Putamen (tissue), 1 donor: ENCODE measurements at regions not wholly inside any gene's neighbourhood (a gene's known extent, or its start where the extent isn't known, plus 50 kb on each side); places are given as distances from the start of the nearest gene placed in this dataset.
A peak's percentile ranks its signal among the peaks of the same experiment; 100 is the strongest.

Experiments used
- DNase-seq: peaks from one replicate; pipeline ENCODE4 v3.0.0-alpha.2; 2016; ENCODE audit warnings: low spot score

GRCh38 chr21:35491920-35492678 lies 443.0 kb upstream of the RUNX1 start:
- DNase-seq = peak; percentile 12

DNA sequence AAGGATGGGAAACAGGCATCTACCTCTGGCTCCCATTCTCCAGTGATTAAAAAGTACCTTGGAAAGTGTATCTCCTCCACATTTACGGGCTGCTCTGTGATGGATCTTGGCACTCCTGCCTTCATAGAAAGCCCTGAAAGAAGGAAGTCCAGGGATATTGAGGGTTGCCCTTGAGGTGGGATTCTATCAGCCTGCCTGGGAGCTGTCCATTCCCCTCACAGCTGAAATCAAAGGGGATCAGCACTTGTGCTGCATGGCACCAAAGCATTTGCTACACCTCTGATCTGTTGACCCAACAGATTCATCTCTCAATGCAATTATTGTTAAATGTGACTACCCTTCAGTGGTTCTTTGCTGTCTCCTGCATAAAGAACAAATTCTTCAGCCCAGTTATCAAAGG lies 442.0 kb upstream of the RUNX1 start:
- no peak for DNase-seq

DNA sequence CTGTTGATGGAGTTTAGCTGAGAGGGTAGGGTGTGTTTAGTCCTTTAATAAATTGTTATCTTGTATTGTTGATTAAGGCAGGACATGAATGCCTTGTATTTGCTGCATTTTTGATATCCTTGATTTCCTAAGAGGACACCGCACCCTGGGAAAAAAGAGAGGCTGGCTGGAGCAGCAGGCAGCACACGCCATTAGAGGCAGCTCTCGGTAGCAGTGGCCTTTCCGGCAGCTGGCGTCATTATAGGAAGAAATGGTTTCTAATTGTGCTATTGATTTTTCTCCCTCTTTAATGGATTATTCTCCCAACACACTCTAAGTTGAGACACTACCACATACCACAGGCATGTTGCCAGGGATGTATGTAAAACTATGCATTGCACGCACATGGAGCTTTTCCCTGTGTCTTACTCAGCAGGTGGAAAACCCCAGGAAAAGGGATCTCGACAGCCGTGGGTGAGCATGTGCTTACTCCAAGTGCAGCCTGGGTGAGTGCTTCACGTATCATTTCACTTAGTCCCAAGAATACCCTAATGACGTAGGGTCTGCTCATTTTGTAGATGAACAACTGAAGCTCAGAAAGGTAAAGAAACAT lies 440.4 kb upstream of the RUNX1 start:
- DNase-seq = no peak

DNA sequence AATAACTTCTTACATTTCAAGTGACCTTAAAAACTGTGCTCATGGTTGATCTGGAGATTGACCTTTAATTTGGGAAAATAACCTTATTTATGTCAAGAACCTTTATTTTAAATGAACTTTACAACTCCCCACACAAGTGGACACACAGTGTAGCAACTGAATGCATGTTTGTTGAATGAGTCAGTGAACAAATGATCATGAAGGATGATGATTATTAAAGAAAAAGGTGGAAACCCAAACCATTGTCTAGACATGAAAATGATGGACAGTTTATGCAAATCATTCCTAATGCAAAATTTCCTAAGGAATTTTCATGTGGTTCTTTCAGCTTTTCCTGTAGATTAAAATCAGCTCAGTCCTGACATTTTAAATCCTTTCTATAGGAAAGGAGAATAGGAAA lies 439.8 kb upstream of the RUNX1 start:
- no peak for DNase-seq

GRCh38 chr21:35485364-35485763 lies 436.3 kb upstream of the RUNX1 start:
- DNase-seq = no peak

- no peak for DNase-seq
Observed at GRCh38 chr21:35484851-35485250, 435.7 kb upstream of the RUNX1 start.

DNA sequence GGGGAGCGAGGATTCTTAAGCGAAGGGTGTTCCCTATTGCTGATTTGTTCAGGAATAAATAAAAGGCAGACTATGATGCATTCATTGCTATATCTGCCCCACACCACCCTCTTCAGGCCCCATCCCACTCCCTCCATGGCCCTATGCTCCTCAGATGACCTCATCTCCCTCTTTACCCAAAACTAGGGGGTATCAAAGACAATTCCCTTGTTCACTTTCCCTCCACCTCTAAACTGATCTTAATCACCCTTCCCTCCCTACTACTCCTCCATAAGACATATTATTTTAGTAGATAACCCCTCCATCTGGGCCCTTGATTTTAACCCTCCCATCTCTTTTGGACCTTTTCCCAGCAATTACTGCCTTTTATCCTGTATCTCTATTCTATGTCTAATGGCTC lies 434.9 kb upstream of the RUNX1 start:
- DNase-seq = no peak

- DNase-seq = no peak
Observed at GRCh38 chr21:35482933-35483662, 434.0 kb upstream of the RUNX1 start.

GRCh38 chr21:35482096-35482495 lies 433.0 kb upstream of the RUNX1 start:
- no peak for DNase-seq

DNA sequence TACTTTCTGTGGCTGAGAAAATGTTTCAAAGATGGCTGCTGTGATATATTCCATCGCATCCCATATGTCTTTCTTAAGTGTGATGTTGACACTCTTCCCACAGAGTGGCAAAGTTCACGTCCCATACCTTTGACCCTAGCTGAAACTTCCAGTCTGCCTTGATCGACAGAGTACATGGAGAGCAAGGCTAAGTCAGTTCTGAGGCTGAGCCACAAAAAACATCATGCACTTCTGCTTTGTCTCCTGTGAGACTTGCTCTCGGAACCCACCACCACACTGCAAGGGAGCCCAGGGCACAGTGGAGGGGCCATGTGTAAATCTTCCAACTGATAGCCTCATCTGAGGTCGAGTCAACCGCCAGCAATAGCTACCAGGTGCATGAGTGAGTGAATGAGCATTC lies 431.9 kb upstream of the RUNX1 start:
- no peak for DNase-seq

DNA sequence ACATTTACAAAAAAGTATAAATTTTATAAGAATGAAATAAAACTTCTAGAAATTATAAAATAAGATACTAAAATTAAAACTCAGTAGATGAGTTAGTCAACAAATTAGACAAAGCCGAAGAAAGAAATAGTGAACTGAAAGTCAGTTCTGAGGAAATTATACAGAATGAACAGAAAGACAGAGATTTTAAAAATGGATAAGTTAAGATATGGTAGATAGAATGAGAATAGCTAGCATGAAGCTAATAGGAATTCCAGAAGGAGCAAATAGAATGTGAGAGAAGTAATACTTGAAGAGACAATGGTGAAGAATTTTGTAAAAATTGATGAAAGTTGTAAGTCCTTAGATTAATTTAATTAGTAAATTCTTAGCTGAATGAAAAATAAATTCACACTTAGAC lies 430.4 kb upstream of the RUNX1 start:
- no peak for DNase-seq

DNA sequence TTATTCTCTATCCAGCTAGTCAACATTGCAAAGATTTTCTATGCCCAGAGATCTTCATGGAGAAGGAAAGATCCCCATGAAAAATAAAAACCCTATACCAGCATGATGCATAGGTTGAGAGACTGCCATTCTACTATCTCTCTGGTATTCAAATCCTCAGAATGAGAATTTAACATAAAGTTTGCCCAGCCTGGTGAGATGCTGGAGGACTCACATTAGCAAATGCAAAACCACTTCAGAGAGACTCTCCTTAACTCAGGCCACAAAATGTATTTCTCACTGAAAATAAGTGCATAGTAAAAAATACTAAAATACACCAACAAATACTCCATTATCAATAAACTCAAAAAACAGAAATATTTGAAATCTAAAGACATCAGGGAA lies 430.0 kb upstream of the RUNX1 start:
- DNase-seq = no peak

DNA sequence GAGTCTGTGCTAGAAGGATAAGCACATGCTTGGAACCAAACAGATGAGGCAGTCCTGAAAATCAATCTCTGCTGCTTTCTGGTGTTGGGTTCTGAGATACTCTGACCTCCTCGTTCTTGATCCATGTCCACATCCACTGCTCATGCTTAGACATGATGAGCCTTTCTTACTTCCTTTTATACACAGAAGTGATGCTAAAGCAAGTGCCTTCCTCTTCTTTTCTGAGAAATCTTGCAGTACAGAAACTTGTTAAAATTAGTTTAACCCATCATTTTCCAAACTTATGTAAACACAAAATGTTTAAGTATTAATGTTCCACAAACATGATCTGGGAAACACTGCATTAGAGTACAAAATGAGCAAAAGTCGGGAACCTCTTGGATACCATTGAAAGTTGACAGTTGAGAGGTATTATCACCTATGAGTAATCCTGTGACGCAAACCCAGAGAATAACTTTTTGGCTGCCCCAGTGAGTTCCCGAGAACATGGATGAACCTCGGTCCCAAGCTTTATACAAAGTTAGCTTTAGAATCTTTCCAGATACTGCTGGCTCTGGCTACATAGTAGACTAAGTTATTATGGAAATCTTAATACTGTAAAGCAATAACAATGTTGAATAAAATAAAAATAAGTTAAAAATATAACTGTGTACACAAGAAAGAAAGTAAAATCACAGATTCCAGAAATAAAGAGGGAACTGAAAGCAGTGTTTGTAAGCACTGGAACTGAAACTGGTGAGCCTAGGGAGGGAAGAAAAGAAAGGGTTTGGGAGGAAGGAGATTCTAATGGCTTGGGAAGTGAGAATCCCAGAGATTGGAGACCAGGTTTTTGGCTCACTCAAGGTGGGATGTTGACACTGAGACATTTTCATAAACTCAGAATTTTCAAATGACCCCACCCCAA lies 429.3 kb upstream of the RUNX1 start:
- no peak for DNase-seq

- DNase-seq = no peak
Observed at GRCh38 chr21:35477622-35478021, 428.5 kb upstream of the RUNX1 start.

DNA sequence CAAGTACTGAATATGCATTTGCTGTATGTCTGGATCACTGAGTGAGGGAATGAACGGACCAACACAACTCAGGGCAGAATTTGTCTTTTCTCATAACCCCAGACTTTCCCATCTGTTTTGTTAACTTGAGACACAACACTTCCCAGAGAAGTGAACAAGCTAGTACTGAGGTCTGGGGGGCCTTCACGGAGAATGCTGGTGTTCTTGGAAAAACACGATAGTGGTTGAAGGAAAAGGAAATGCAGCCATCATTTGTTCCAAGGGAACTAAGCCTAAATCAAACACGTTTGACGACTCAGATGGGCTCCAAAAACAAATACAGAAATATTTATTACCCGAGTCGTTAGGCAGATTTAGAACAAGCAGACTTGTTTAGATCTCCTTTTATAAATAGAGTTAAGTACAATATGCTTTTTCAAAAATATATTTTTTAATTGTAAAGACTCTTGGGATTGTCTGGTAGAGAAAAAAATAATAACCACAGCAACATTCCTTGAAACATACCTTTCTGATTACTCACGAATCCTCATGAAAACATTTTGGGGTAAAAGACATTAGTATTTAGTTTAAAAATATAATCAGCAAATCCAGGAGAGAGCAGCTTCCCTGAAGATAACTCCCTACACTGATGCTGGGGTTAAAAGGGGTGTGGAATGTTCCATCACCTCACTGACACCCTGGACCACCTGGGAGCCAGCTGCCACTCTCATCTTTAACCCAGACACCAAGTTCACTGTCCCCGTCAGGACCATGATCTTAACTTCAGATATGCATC lies 427.7 kb upstream of the RUNX1 start:
- no peak for DNase-seq

DNA sequence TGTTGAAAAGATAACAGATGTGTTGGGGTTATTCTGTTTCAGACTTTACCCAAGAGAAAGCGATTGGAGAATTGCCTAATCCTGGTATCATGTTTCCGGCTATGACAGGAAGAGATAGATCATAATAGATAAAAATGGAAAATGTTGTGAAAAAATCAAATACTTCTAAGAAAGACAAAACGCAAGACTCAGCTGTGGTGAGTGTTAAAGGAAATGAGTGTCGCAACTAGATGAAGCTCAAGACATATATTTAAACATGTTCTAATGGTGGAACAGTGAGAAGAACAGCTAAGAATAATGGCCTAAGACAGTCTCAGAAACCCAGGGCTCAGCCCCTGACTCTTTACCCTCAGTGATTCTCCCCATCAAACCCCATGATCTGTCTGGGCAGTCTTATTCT lies 426.7 kb upstream of the RUNX1 start:
- DNase-seq = no peak

DNA sequence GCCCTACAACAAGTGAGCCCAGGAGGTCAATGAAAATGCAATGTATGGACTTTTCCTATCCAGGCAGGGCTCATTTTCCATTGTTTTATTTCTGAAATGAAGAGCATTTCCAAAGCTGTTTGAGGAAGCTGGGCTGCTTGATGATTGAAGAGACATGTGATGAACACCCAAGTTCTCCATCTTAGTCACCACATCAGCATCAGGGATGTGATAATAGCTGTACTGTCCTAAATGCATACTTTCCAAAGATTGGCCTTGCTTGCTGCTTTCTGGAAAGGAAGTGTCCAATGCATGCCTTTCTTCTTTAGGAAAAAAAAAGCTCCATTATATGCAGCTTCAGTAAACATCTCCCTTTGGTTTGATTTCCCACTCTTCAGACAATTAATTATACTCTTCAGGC lies 425.9 kb upstream of the RUNX1 start:
- no peak for DNase-seq

DNA sequence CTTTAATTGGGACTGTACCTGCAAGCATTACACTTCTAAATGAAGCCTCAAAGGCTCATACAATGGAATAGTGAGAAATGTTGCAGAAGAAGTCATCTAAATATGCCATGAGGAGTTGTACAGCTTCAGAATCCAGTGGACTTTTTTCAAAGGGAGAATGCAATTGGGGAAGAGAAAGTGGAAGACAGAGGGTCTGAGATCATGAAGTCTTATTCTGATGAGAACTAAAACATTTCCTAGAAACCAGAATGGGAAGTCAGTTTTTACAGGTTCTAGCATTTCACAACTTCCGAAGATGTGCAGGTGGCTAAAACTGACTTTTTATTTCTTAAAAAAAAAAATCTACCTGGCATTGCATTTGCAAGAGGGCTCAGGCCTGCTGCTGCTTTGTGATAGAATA lies 424.4 kb upstream of the RUNX1 start:
- DNase-seq = no peak

- DNase-seq = no peak
Observed at GRCh38 chr21:35470522-35470921, 421.4 kb upstream of the RUNX1 start.

- no peak for DNase-seq
Observed at GRCh38 chr21:35469498-35469897, 420.4 kb upstream of the RUNX1 start.

GRCh38 chr21:35468991-35469390 lies 419.9 kb upstream of the RUNX1 start:
- DNase-seq = no peak

GRCh38 chr21:35467566-35467965 lies 418.5 kb upstream of the RUNX1 start:
- no peak for DNase-seq
